ENCODE measurements at regions not wholly inside any gene's neighbourhood (a gene's known extent, or its start where the extent isn't known, plus 50 kb on each side); places are given as distances from the start of the nearest gene placed in this dataset.

DNA sequence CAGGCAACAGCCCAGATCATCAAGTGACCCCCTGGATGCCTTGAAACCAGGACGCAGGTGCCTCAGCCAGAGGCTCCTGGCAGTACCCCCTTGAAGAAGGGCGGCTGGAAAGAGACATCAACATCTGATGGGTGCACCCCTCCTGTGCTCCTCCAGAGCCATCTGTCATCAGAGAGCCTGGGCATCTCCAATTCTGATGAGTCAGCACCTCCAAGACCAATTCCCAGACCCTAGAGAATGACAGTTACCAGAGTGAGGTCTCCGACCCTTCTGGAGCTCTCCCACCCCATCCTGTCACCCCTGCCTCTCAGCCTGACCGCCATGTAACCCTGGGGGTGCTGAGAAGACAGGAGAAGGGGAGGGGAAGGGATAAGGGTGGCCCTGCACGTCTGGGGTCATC, 433.7 kb downstream of the SOX9 start:
- H3K9ac ChIP-seq (ENCODE audit: low read depth, low read length) = no peak overlapping the region
- H3K9me3 ChIP-seq (ENCODE audit: insufficient read depth, low read depth, low read length) = no peaks in the 10 kb centered on the region
- WGBS = 84% methylated on average over 4 of the region's 5 CpGs
- no peak overlapping the region for H3K4me3 ChIP-seq (ENCODE audit: low read length)
- no peaks in the 10 kb centered on the region for H3K36me3 ChIP-seq (ENCODE audit: insufficient read depth, low read length)
- H3K4me1 ChIP-seq (ENCODE audit: insufficient read depth, low read length) = no peaks in the 10 kb centered on the region
- no peaks in the 10 kb centered on the region for H3K27me3 ChIP-seq (ENCODE audit: insufficient read depth, low read length)
- H3K27ac ChIP-seq (ENCODE audit: low read depth, low read length) = no peak overlapping the region

- H3K27ac ChIP-seq (ENCODE audit: low read depth, low read length) = no peak overlapping the region
- no peaks in the 10 kb centered on the region for H3K36me3 ChIP-seq (ENCODE audit: insufficient read depth, low read length)
- H3K27me3 ChIP-seq (ENCODE audit: insufficient read depth, low read length) = no peaks in the 10 kb centered on the region
- WGBS = 89% methylated on average over 9 of the region's 9 CpGs
- no peak overlapping the region for H3K9ac ChIP-seq (ENCODE audit: low read depth, low read length)
- H3K4me1 ChIP-seq (ENCODE audit: insufficient read depth, low read length) = no peaks in the 10 kb centered on the region
- no peaks in the 10 kb centered on the region for H3K9me3 ChIP-seq (ENCODE audit: insufficient read depth, low read depth, low read length)
- H3K4me3 ChIP-seq (ENCODE audit: low read length) = no peak overlapping the region
Measured at GRCh38 chr17:72555052-72555451, 434.2 kb downstream of the SOX9 start.

DNA sequence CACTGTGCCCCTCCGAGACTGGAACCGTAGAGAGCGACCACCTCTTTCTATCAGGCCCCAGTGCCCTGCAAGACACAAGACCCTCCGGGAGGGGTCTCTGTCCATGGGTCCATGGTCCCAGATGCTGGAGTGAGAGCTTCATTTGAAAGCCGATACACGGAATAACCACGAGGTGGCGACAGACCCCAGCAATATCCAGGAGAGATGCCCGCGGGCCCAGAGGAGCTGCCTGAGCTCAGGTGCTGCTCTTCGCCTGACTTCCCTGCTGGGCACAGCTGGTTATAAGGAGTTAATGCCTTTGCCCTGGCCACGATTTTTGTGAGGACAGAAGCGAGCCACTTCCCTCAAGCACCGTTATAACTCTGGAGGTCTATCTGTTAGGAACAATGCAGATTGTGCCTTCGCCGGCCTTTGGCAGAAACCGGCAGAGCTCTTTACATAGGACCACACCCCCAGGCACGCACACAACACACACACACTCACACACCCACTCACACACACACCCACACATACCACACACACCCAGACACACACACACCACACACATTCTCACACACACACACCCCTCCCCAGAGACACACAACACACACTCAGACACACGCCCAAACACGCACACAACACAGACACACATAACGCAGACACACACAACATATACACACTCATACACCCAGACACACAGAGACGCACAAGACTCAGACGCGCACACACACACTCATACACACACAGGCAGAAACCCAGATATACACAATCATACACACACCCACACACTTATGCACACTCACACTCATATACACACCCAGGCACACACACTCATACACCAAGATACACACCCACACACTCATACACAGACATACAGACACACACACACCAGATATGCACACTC, 436.4 kb downstream of the SOX9 start:
- no peak overlapping the region for H3K9ac ChIP-seq (ENCODE audit: low read depth, low read length)
- H3K36me3 ChIP-seq (ENCODE audit: insufficient read depth, low read length) = no peaks in the 10 kb centered on the region
- H3K9me3 ChIP-seq (ENCODE audit: insufficient read depth, low read depth, low read length) = no peaks in the 10 kb centered on the region
- H3K27me3 ChIP-seq (ENCODE audit: insufficient read depth, low read length) = no peaks in the 10 kb centered on the region
- no peaks in the 10 kb centered on the region for H3K4me1 ChIP-seq (ENCODE audit: insufficient read depth, low read length)
- no peak overlapping the region for H3K4me3 ChIP-seq (ENCODE audit: low read length)
- 45% methylated on average over 24 of the region's 24 CpGs for WGBS
- H3K27ac ChIP-seq (ENCODE audit: low read depth, low read length) = no peak overlapping the region

GRCh38 chr17:72558971-72559476, 438.2 kb downstream of the SOX9 start:
- no peak overlapping the region for H3K4me3 ChIP-seq (ENCODE audit: low read length)
- no peak overlapping the region for H3K27ac ChIP-seq (ENCODE audit: low read depth, low read length)
- no peaks in the 10 kb centered on the region for H3K9me3 ChIP-seq (ENCODE audit: insufficient read depth, low read depth, low read length)
- no peaks in the 10 kb centered on the region for H3K27me3 ChIP-seq (ENCODE audit: insufficient read depth, low read length)
- H3K9ac ChIP-seq (ENCODE audit: low read depth, low read length) = no peak overlapping the region
- 92% methylated on average over 10 of the region's 10 CpGs for WGBS
- no peaks in the 10 kb centered on the region for H3K36me3 ChIP-seq (ENCODE audit: insufficient read depth, low read length)
- H3K4me1 ChIP-seq (ENCODE audit: insufficient read depth, low read length) = no peaks in the 10 kb centered on the region

DNA sequence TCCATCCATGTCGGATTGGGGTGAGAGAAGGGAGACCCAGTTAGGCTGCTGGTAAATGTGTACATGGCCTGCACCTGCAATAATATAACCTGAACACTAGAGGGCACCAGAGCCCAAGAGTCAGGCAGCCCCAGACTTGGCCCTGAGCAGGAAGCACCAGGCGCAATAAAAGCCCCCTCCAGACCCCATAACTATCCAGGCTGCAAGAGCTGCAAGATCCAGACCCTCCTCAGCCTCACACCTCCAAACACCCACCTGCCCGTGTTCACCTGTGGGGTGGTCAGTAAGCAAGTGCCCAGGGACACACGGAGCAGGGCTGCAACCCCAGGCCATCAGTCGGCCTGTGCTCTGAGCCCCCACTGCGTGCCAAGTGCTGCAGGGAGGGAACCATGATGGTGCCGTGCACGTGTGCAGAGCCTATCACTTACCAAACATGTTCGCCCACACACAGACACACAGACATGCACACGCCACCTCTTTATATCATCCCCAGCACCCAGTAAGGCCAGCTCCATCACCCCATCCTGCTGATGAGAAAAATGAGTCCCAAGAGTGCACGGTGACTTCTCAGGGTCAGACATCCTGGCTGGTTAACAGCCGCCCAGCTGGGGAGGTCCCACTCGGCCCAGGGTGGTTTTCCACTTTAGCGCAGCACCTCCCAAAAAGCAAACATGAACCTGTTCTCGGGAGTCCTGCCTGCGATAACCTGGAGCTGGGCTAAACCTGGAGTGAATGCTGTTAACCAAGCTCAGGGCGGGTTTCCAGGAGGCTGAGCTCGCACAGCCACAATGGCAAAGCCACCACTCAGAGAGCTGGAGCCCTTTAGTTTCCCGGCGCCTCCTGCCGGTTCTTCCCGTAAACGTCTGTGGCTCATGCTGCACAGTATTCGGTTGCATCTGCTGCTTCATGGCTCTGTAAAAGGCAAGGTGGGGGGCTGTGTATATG, 439.8 kb downstream of the SOX9 start:
- Histone ChIP-seq H3K27ac (ENCODE audit: low read depth, low read length) (no peak overlapping the region), H3K27me3 (ENCODE audit: insufficient read depth, low read length) (no peaks in the 10 kb centered on the region), H3K4me1 (ENCODE audit: insufficient read depth, low read length) (no peaks in the 10 kb centered on the region), H3K9ac (ENCODE audit: low read depth, low read length) (no peak overlapping the region), H3K4me3 (ENCODE audit: low read length) (no peak overlapping the region), H3K36me3 (ENCODE audit: insufficient read depth, low read length) (no peaks in the 10 kb centered on the region), H3K9me3 (ENCODE audit: insufficient read depth, low read depth, low read length) (no peaks in the 10 kb centered on the region)
- 70% methylated on average over 24 of the region's 24 CpGs for WGBS

DNA sequence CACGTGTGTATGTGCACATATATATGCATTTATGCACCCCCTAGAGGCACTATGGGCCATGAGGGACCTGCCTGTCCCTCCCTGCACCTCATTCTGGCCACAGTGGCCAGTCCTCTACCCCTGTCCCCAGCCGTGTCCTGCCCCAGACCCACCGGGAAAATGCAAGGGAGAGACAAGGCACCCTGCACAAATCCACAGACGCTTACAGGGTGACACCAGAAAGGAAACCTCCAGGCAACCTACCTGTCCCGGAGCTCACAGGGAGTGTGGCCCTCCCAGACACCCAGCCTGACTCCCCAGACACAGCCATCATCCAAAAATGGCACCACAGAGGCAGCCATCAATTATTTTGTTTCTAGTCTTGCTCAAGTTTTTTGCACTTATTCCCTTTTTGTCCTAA, 440.4 kb downstream of the SOX9 start:
- no peaks in the 10 kb centered on the region for H3K36me3 ChIP-seq (ENCODE audit: insufficient read depth, low read length)
- H3K4me1 ChIP-seq (ENCODE audit: insufficient read depth, low read length) = no peaks in the 10 kb centered on the region
- H3K27ac ChIP-seq (ENCODE audit: low read depth, low read length) = no peak overlapping the region
- no peak overlapping the region for H3K9ac ChIP-seq (ENCODE audit: low read depth, low read length)
- no peak overlapping the region for H3K4me3 ChIP-seq (ENCODE audit: low read length)
- H3K9me3 ChIP-seq (ENCODE audit: insufficient read depth, low read depth, low read length) = no peaks in the 10 kb centered on the region
- 91% methylated on average over 5 of the region's 5 CpGs for WGBS
- no peaks in the 10 kb centered on the region for H3K27me3 ChIP-seq (ENCODE audit: insufficient read depth, low read length)

- Histone ChIP-seq H3K9ac (ENCODE audit: low read depth, low read length) (no peak overlapping the region), H3K27me3 (ENCODE audit: insufficient read depth, low read length) (no peaks in the 10 kb centered on the region), H3K9me3 (ENCODE audit: insufficient read depth, low read depth, low read length) (no peaks in the 10 kb centered on the region), H3K4me1 (ENCODE audit: insufficient read depth, low read length) (no peaks in the 10 kb centered on the region), H3K27ac (ENCODE audit: low read depth, low read length) (no peak overlapping the region), H3K36me3 (ENCODE audit: insufficient read depth, low read length) (no peaks in the 10 kb centered on the region), H3K4me3 (ENCODE audit: low read length) (no peak overlapping the region)
- 93% methylated on average over 6 of the region's 6 CpGs for WGBS
Measured at GRCh38 chr17:72561680-72562079, 440.9 kb downstream of the SOX9 start.

- Histone ChIP-seq H3K9me3 (ENCODE audit: insufficient read depth, low read depth, low read length) (no peaks in the 10 kb centered on the region), H3K27ac (ENCODE audit: low read depth, low read length) (no peak overlapping the region), H3K36me3 (ENCODE audit: insufficient read depth, low read length) (no peaks in the 10 kb centered on the region), H3K4me3 (ENCODE audit: low read length) (no peak overlapping the region), H3K27me3 (ENCODE audit: insufficient read depth, low read length) (no peaks in the 10 kb centered on the region), H3K9ac (ENCODE audit: low read depth, low read length) (no peak overlapping the region), H3K4me1 (ENCODE audit: insufficient read depth, low read length) (no peaks in the 10 kb centered on the region)
- 94% methylated on average over 7 of the region's 7 CpGs for whole genome bisulfite sequencing
Measured at GRCh38 chr17:72562615-72563188, 441.9 kb downstream of the SOX9 start.

DNA sequence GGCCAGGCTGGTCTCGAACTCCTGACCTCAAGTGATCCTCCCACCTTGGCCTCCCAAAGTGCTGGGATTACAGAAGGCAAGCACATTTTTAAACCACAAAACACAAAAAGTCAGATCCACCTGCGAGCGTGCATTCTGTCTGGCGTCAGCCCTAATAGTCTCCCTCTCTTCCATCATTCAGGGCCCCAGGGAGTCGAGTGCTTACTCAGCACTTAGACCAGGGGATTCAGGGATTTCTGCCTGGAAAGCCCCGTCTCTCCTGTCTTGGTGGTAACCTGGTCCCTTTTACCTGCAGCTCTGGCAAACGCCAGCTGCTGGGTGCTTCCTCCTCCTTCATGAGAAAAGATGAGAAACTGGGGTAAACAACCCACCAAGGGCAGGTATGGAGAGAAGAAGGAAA, 443.1 kb downstream of the SOX9 start:
- Histone ChIP-seq H3K27me3 (ENCODE audit: insufficient read depth, low read length) (no peaks in the 10 kb centered on the region), H3K9ac (ENCODE audit: low read depth, low read length) (no peak overlapping the region), H3K4me1 (ENCODE audit: insufficient read depth, low read length) (no peaks in the 10 kb centered on the region), H3K4me3 (ENCODE audit: low read length) (no peak overlapping the region), H3K36me3 (ENCODE audit: insufficient read depth, low read length) (no peaks in the 10 kb centered on the region), H3K27ac (ENCODE audit: low read depth, low read length) (no peak overlapping the region), H3K9me3 (ENCODE audit: insufficient read depth, low read depth, low read length) (no peaks in the 10 kb centered on the region)
- 91% methylated on average over 7 of the region's 7 CpGs for WGBS

DNA sequence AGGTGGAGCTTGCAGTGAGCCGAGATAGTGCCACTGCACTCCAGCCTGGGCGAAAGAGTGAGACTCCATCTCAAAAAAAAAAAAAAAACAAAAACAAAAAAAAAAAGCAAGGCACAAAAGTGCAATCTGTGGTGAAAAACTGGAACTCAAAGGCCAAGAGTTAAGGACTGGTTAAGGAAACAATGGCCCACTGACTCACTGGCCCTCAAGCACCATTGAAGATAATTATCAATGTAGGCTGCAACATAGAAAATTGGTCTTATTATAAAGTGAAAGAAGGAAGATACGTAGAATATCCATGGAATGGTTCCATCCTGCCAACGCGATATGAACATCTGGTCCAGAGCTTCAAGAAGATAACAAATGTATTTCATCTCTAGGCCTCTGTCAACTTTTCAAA, 444.2 kb downstream of the SOX9 start:
- Histone ChIP-seq H3K4me3 (ENCODE audit: low read length) (no peak overlapping the region), H3K9ac (ENCODE audit: low read depth, low read length) (no peak overlapping the region), H3K36me3 (ENCODE audit: insufficient read depth, low read length) (no peaks in the 10 kb centered on the region), H3K9me3 (ENCODE audit: insufficient read depth, low read depth, low read length) (no peaks in the 10 kb centered on the region), H3K27ac (ENCODE audit: low read depth, low read length) (no peak overlapping the region), H3K4me1 (ENCODE audit: insufficient read depth, low read length) (no peaks in the 10 kb centered on the region), H3K27me3 (ENCODE audit: insufficient read depth, low read length) (no peaks in the 10 kb centered on the region)
- 97% methylated on average over 3 of the region's 5 CpGs for WGBS

DNA sequence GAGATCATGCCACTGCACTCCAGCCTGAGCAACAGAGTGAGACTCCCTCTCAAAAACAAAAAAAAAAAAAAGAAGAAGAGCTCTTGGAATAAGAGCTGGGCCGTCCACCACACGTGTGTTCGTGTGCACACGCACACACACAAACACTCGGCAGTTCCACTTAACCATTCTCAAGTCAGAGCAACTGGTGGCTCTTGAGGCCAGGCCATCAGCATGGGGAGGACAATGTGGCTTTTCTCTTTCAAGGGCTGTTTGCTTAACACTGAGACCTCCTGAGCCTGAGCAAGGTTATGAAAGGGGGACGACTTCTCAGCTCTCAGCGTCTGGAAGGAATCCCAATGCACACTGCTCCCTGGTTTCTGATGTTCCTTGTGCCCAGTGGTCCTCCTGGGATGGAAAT, 444.9 kb downstream of the SOX9 start:
- no peaks in the 10 kb centered on the region for H3K27me3 ChIP-seq (ENCODE audit: insufficient read depth, low read length)
- no peak overlapping the region for H3K27ac ChIP-seq (ENCODE audit: low read depth, low read length)
- H3K36me3 ChIP-seq (ENCODE audit: insufficient read depth, low read length) = no peaks in the 10 kb centered on the region
- no peaks in the 10 kb centered on the region for H3K9me3 ChIP-seq (ENCODE audit: insufficient read depth, low read depth, low read length)
- no peak overlapping the region for H3K9ac ChIP-seq (ENCODE audit: low read depth, low read length)
- H3K4me3 ChIP-seq (ENCODE audit: low read length) = no peak overlapping the region
- no peaks in the 10 kb centered on the region for H3K4me1 ChIP-seq (ENCODE audit: insufficient read depth, low read length)
- 90% methylated on average over 7 of the region's 7 CpGs for WGBS

Measured in HUES64 (cell line).